ENCODE measurements at regions not wholly inside any gene's neighbourhood (a gene's known extent, or its start where the extent isn't known, plus 50 kb on each side); places are given as distances from the start of the nearest gene placed in this dataset.

DNA sequence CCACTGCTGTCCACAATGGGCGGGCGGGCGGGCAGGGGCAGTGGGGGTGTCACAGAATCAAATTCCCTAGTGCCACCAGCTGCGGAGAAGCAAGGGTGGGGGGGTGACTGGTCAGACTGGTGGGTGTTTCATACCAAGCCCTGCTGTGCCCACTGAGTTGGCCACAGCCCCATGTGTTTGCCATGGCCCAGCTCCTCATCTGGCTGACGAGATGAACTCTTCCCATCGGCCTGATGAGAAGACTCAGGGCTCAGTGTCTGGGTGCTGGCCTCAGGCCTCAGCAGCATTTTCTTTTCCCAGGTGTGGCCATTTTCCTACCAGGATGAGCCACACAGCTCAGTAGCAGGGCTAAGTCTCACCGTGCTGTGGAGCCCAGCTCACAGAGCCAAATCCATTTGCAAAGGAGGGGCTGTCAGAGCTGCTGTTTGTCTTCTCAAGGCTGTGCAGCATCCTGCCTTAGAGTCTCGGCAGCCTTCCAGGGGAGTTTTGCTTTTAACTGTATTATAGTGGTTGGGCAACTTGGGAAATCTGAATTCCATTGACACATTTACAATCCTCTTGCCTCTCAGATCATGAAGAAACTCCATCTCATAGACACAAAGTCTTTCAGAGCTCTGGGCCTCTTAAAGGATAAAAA, 176.8 kb downstream of the ABHD5 start:
- TF ChIP-seq, protein P1, sequence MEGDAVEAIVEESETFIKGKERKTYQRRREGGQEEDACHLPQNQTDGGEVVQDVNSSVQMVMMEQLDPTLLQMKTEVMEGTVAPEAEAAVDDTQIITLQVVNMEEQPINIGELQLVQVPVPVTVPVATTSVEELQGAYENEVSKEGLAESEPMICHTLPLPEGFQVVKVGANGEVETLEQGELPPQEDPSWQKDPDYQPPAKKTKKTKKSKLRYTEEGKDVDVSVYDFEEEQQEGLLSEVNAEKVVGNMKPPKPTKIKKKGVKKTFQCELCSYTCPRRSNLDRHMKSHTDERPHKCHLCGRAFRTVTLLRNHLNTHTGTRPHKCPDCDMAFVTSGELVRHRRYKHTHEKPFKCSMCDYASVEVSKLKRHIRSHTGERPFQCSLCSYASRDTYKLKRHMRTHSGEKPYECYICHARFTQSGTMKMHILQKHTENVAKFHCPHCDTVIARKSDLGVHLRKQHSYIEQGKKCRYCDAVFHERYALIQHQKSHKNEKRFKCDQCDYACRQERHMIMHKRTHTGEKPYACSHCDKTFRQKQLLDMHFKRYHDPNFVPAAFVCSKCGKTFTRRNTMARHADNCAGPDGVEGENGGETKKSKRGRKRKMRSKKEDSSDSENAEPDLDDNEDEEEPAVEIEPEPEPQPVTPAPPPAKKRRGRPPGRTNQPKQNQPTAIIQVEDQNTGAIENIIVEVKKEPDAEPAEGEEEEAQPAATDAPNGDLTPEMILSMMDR (IDR thresholded peaks at IDR 0.05) = no peak
- Mint-ChIP-seq H3K27ac (no peak overlapping the region), H3K4me1 (peaks cover 6% of the 10 kb centered on the region), H3K27me3 (ENCODE audit: low read depth, poor library complexity) (peaks cover 7% of the 10 kb centered on the region), H3K4me3 (no peak overlapping the region), H3K36me3 (ENCODE audit: low read depth) (no peaks in the 10 kb centered on the region), H3K9me3 (no peaks in the 10 kb centered on the region)
- DNase-seq = no peak

GRCh38 chr3:43869491-43869890, 178.8 kb downstream of the ABHD5 start:
- H3K4me1 Mint-ChIP-seq = peaks cover 18% of the 10 kb centered on the region
- no peaks in the 10 kb centered on the region for H3K36me3 Mint-ChIP-seq (ENCODE audit: low read depth)
- no peaks in the 10 kb centered on the region for H3K9me3 Mint-ChIP-seq
- no peak for DNase-seq
- TF ChIP-seq, protein P1 (IDR thresholded peaks at IDR 0.05) = no peak
- peaks cover 3% of the 10 kb centered on the region for H3K27me3 Mint-ChIP-seq (ENCODE audit: low read depth, poor library complexity)
- no peak overlapping the region for H3K27ac Mint-ChIP-seq
- H3K4me3 Mint-ChIP-seq = no peak overlapping the region

DNA sequence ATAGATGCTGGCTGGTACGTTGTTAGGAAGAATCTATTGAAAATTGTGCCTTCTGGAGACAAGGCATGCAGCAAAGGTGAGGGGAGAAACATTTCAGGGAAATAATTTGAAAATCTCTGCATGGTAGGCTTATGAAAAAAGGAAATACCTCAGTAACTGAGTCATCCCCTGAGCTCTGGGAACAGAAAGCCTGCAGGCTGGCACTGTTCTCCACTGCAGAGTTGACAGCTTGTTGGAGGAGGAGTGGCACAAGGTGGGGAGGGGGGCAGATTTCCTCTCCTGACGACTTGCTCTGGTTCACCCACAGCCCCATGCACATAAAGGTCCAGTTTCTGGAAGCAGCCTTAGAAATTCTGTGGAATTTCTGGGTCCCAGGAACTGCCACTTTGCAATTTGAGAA, 179.4 kb downstream of the ABHD5 start:
- peaks cover 3% of the 10 kb centered on the region for H3K27me3 Mint-ChIP-seq (ENCODE audit: low read depth, poor library complexity)
- no peak overlapping the region for H3K4me3 Mint-ChIP-seq
- H3K27ac Mint-ChIP-seq = no peak overlapping the region
- DNase-seq = no peak
- H3K36me3 Mint-ChIP-seq (ENCODE audit: low read depth) = no peaks in the 10 kb centered on the region
- H3K4me1 Mint-ChIP-seq = peaks cover 18% of the 10 kb centered on the region
- no peaks in the 10 kb centered on the region for H3K9me3 Mint-ChIP-seq
- TF ChIP-seq, protein P1 (IDR thresholded peaks at IDR 0.05) = no peak

DNA sequence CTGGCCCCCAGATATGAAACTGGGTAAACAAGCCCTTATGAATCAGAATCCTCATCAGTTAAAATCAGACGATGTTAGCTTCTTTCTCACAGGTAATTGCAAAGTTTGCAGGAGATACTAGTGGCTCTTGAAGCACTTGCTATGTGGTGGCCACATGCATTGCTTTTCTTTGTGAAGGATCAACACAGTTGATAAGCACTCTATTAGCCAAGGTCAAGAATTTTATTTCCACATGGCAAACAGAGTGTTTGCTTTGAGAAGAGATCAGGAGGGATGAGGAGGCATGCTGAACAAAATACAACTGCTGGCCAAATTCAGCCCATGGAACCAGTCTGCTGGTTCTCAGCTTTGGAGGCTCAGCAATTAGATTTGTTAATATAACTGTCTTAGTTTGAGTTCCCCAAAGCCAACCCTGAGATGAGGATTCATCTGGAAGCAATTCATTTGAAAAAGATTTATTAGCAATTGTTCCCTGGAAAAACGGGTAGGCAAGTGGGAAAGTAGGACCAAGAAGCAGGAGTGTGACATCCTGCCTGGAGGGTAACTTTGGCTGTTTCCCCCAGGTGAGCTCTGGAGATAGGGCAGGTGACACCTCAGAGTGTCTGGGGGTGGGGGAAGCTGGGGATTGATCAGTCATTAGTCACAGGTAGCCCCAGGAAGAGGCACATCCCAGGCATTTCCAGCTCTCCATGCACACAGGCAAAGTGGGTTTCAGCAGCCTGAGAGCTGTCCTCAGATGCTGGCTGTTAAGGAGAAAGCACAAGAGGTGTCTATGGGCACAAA, 180.3 kb downstream of the ABHD5 start:
- DNase-seq = no peak
- H3K27ac Mint-ChIP-seq = no peak overlapping the region
- no peaks in the 10 kb centered on the region for H3K36me3 Mint-ChIP-seq (ENCODE audit: low read depth)
- no peaks in the 10 kb centered on the region for H3K9me3 Mint-ChIP-seq
- H3K27me3 Mint-ChIP-seq (ENCODE audit: low read depth, poor library complexity) = peaks cover 3% of the 10 kb centered on the region
- TF ChIP-seq, protein P1 (IDR thresholded peaks at IDR 0.05) = no peak
- H3K4me3 Mint-ChIP-seq = no peak overlapping the region
- H3K4me1 Mint-ChIP-seq = peaks cover 18% of the 10 kb centered on the region

GRCh38 chr3:43871627-43872245, 181.0 kb downstream of the ABHD5 start:
- Mint-ChIP-seq H3K4me1 (peaks cover 18% of the 10 kb centered on the region), H3K27ac (no peak overlapping the region)

More at GRCh38 chr3:43871627-43872245, 181.0 kb downstream of the ABHD5 start:
- TF ChIP-seq, protein P1 (IDR thresholded peaks at IDR 0.05) = no peak
- Mint-ChIP-seq H3K27me3 (ENCODE audit: low read depth, poor library complexity) (peaks cover 3% of the 10 kb centered on the region), H3K36me3 (ENCODE audit: low read depth) (no peaks in the 10 kb centered on the region), H3K4me3 (no peak overlapping the region), H3K9me3 (no peaks in the 10 kb centered on the region)
- DNase-seq = no peak

All from nephron progenitor cell (in vitro differentiated cells).